ENCODE measurements at regions not wholly inside any gene's neighbourhood (a gene's known extent, or its start where the extent isn't known, plus 50 kb on each side); places are given as distances from the start of the nearest gene placed in this dataset.

DNA sequence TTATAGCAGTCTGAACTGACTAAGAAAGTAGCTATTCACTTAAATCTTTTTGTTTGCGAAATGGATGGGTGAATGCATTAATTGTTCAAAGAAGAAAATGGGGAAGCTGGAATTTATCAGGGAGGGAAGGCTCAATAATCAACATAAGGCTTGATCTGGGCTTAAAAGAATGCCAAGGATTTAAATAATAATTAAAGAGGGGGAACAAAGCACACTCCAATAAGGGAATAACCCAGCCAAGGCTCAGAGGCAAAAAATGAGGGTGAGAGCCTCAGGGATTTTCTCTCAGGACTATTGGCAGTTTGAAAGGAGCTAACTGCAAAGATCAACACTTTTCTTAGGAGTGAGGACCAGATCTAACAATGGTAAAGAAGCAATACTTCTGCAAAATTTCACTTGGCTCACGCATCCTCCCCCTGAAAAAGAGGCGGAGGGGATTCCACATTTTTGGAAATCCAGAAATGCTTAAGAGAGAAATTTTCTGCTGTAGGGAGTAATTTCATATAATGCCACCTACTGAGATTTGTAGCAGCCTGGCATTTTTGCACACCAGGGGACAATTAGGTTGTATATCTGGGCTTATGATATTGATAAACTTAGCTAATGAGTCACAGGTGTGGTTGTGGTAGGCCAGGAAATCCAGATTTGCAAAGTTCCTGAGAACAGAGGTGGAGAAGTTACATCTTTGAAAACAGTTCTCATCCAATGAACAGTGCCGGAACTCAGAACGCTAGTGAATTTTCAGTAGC, 405.1 kb downstream of the TUSC7 start:
- no peaks in the 10 kb centered on the region for H3K9me3 ChIP-seq (ENCODE audit: control insufficient read depth in 2 of 2, insufficient read depth in 1 of 2, low read length in 1 of 2)
- no peaks in the 10 kb centered on the region for H3K36me3 ChIP-seq (ENCODE audit: control insufficient read depth in 2 of 2, insufficient read depth in 2 of 2, low read length in 1 of 2)
- H3K27ac ChIP-seq (ENCODE audit: low read depth in 1 of 2, low read length in 1 of 2) = no peak overlapping the region
- 97% methylated on average over 5 of the region's 5 CpGs for WGBS
- H3K4me3 ChIP-seq (ENCODE audit: low read length in 2 of 2) = no peak overlapping the region
- no peaks in the 10 kb centered on the region for H3K4me1 ChIP-seq (ENCODE audit: control insufficient read depth in 2 of 2, insufficient read depth in 2 of 2, low read length in 2 of 2)
- no peaks in the 10 kb centered on the region for H3K27me3 ChIP-seq (ENCODE audit: control insufficient read depth in 2 of 2, insufficient read depth in 1 of 2, low read length in 1 of 2)
- DNase-seq (ENCODE audit: low read depth in 6 of 9, low spot score in 9 of 9) = no peak

DNA sequence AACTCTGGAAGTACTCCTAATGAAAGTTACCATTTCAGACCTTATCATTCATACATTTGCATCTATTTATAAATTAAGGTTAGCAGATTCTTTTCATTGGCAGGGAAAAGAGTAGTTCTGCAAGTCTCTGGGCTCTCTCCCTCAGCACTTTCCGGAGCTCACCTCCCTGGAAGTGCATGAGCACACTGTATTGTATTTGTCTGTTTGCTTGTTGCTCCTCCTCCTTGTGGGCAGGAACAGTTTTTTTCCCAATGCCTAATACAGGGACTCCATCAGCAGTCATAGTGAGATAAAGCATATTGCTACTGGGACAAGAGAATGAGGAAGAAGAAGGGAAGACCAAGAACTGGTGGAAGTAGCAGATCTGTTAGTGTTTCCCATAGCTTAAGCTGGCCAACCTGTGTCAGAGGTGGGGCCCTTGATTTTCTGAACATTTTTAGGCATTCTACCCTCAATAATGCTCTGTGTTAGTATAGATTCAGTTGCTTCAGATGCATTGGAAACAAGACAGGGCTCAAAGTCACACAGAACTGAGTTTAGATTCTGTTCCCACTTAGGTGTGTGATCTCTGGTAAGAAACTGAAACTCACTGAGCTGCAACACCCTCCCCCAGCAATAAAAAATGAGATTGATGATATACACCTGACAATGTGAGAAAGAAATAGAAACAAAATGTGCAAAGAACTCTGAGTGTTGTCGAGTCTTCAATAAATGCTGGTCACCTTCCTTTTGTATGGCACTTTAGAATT, 407.8 kb downstream of the TUSC7 start:
- 95% methylated on average over 2 of the region's 2 CpGs for WGBS
- H3K9me3 ChIP-seq (ENCODE audit: control insufficient read depth in 2 of 2, insufficient read depth in 1 of 2, low read length in 1 of 2) = no peaks in the 10 kb centered on the region
- no peaks in the 10 kb centered on the region for H3K36me3 ChIP-seq (ENCODE audit: control insufficient read depth in 2 of 2, insufficient read depth in 2 of 2, low read length in 1 of 2)
- H3K4me3 ChIP-seq (ENCODE audit: low read length in 2 of 2) = no peak overlapping the region
- H3K4me1 ChIP-seq (ENCODE audit: control insufficient read depth in 2 of 2, insufficient read depth in 2 of 2, low read length in 2 of 2) = no peaks in the 10 kb centered on the region
- DNase-seq (ENCODE audit: low read depth in 6 of 9, low spot score in 9 of 9) = no peak
- H3K27ac ChIP-seq (ENCODE audit: low read depth in 1 of 2, low read length in 1 of 2) = no peak overlapping the region
- no peaks in the 10 kb centered on the region for H3K27me3 ChIP-seq (ENCODE audit: control insufficient read depth in 2 of 2, insufficient read depth in 1 of 2, low read length in 1 of 2)

DNA sequence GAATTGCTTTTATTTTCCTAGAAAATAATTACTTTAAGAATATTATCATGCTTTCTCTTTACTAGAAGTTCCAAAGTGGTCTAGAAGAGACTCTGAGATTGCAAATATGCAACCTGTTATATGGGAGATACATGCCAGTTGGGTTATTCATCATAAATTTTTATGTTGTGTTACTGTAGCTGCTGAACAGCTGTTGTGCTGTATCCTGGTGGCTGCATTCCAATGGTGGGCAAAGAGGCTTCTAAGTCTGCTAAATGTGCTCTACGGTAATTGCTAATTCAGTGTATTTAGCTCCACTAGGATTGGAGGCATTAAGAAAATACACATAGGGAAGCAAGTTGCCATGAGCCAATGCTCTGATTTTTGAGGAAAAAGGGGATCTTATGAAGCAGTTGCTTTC, 409.0 kb downstream of the TUSC7 start:
- no peaks in the 10 kb centered on the region for H3K4me1 ChIP-seq (ENCODE audit: control insufficient read depth in 2 of 2, insufficient read depth in 2 of 2, low read length in 2 of 2)
- no peaks in the 10 kb centered on the region for H3K9me3 ChIP-seq (ENCODE audit: control insufficient read depth in 2 of 2, insufficient read depth in 1 of 2, low read length in 1 of 2)
- no peak overlapping the region for H3K27ac ChIP-seq (ENCODE audit: low read depth in 1 of 2, low read length in 1 of 2)
- H3K4me3 ChIP-seq (ENCODE audit: low read length in 2 of 2) = no peak overlapping the region
- H3K27me3 ChIP-seq (ENCODE audit: control insufficient read depth in 2 of 2, insufficient read depth in 1 of 2, low read length in 1 of 2) = no peaks in the 10 kb centered on the region
- DNase-seq (ENCODE audit: low read depth in 6 of 9, low spot score in 9 of 9) = no peak
- H3K36me3 ChIP-seq (ENCODE audit: control insufficient read depth in 2 of 2, insufficient read depth in 2 of 2, low read length in 1 of 2) = no peaks in the 10 kb centered on the region
- WGBS = 100% methylated on average over 1 of the region's 1 CpG

DNA sequence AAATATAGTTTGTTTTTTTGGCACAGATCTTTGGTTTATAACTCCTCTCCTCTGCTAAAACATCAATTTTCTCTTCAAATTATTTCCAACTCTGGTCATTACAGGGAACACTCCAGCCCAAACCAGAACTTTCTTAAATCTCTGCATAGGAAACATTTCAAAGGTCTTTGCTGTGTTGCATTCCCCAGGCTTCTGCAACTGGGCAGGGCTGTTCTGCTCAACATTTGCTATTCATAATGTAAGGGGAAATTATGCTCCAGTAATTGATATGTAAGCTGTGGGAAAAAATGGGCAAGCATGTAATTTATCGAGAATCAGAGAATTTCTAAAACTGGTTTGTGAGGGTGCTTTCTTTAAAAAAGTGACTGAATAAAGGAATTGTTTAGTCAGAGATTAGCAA, 410.4 kb downstream of the TUSC7 start:
- H3K4me1 ChIP-seq (ENCODE audit: control insufficient read depth in 2 of 2, insufficient read depth in 2 of 2, low read length in 2 of 2) = no peaks in the 10 kb centered on the region
- DNase-seq (ENCODE audit: low read depth in 6 of 9, low spot score in 9 of 9) = no peak
- no peaks in the 10 kb centered on the region for H3K27me3 ChIP-seq (ENCODE audit: control insufficient read depth in 2 of 2, insufficient read depth in 1 of 2, low read length in 1 of 2)
- no peaks in the 10 kb centered on the region for H3K9me3 ChIP-seq (ENCODE audit: control insufficient read depth in 2 of 2, insufficient read depth in 1 of 2, low read length in 1 of 2)
- no peaks in the 10 kb centered on the region for H3K36me3 ChIP-seq (ENCODE audit: control insufficient read depth in 2 of 2, insufficient read depth in 2 of 2, low read length in 1 of 2)
- H3K27ac ChIP-seq (ENCODE audit: low read depth in 1 of 2, low read length in 1 of 2) = no peak overlapping the region
- WGBS = 96% methylated on average over 1 of the region's 1 CpG
- H3K4me3 ChIP-seq (ENCODE audit: low read length in 2 of 2) = no peak overlapping the region

DNA sequence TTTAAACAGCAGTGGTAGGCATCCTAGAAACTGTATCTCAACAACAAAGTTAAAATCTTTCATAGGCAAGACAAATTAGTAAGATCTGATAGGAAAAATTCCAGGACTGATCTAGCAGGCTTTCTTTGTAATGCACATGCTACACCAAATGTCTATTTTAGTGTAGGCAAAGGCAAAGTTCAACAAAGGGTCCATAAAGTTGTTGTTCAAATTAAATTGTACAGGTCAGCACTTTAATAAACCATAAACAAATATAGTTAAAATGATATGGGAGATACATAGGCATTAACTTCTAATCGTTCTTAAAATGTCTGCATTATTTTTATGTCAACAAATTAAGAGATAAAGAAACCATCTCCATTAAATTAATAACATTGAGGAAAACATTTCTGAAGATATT, 413.0 kb downstream of the TUSC7 start:
- Histone ChIP-seq H3K27ac (ENCODE audit: low read depth in 1 of 2, low read length in 1 of 2) (no peak overlapping the region), H3K4me3 (ENCODE audit: low read length in 2 of 2) (no peak overlapping the region), H3K36me3 (ENCODE audit: control insufficient read depth in 2 of 2, insufficient read depth in 2 of 2, low read length in 1 of 2) (no peaks in the 10 kb centered on the region), H3K27me3 (ENCODE audit: control insufficient read depth in 2 of 2, insufficient read depth in 1 of 2, low read length in 1 of 2) (no peaks in the 10 kb centered on the region), H3K4me1 (ENCODE audit: control insufficient read depth in 2 of 2, insufficient read depth in 2 of 2, low read length in 2 of 2) (no peaks in the 10 kb centered on the region), H3K9me3 (ENCODE audit: control insufficient read depth in 2 of 2, insufficient read depth in 1 of 2, low read length in 1 of 2) (no peaks in the 10 kb centered on the region)
- no peak for DNase-seq (ENCODE audit: low read depth in 6 of 9, low spot score in 9 of 9)
- 85% methylated on average over 1 of the region's 1 CpG for WGBS

DNA sequence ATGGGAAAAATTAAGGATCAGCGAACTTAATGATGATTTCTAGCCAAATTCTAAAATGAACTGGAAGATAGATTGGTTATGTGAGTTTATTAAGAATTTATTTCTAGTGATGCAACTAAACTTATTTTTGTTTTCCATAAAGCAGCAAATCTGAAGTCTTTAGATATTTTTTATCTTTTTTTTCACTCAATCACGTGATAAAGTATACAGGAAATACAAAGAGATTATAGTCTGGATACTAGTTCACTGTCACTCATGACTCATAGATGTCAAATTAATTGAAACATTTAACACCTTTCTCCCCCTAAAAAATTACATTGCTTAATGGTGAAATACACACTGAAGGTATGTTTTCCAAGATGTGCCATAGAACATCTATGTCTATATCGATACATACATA, 416.9 kb downstream of the TUSC7 start:
- no peaks in the 10 kb centered on the region for H3K36me3 ChIP-seq (ENCODE audit: control insufficient read depth in 2 of 2, insufficient read depth in 2 of 2, low read length in 1 of 2)
- no peaks in the 10 kb centered on the region for H3K4me1 ChIP-seq (ENCODE audit: control insufficient read depth in 2 of 2, insufficient read depth in 2 of 2, low read length in 2 of 2)
- DNase-seq (ENCODE audit: low read depth in 6 of 9, low spot score in 9 of 9) = no peak
- no peaks in the 10 kb centered on the region for H3K9me3 ChIP-seq (ENCODE audit: control insufficient read depth in 2 of 2, insufficient read depth in 1 of 2, low read length in 1 of 2)
- H3K27ac ChIP-seq (ENCODE audit: low read depth in 1 of 2, low read length in 1 of 2) = no peak overlapping the region
- WGBS = 93% methylated on average over 3 of the region's 3 CpGs
- H3K4me3 ChIP-seq (ENCODE audit: low read length in 2 of 2) = no peak overlapping the region
- no peaks in the 10 kb centered on the region for H3K27me3 ChIP-seq (ENCODE audit: control insufficient read depth in 2 of 2, insufficient read depth in 1 of 2, low read length in 1 of 2)

DNA sequence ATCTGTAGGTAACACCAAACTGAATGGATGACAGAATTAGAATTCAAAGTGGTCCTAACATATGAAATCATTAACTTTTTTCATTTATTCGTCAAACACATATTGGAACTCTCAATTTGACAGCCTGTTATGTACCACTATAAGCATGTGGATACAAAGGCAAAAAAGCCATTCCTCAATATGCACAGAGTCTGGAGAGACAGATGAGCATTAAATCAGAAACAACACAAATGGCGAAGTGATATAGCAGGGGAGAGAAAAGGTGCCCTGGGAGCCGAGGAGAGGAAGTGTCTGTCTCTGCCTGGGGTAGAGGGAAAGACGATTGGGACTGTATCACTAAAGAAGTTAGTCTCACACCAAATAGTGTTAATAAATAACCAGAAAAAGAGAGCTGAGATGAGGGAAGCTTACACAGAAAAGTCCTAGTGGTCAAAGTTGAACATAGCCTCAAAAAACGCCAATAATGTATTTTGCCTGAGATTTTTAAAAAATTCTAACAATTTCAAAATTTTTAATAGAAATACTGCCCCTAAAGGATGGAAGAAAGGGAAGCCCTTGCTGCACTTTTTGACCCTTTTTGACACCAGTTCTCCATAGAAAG, 417.5 kb downstream of the TUSC7 start:
- Histone ChIP-seq H3K9me3 (ENCODE audit: control insufficient read depth in 2 of 2, insufficient read depth in 1 of 2, low read length in 1 of 2) (no peaks in the 10 kb centered on the region), H3K36me3 (ENCODE audit: control insufficient read depth in 2 of 2, insufficient read depth in 2 of 2, low read length in 1 of 2) (no peaks in the 10 kb centered on the region), H3K27me3 (ENCODE audit: control insufficient read depth in 2 of 2, insufficient read depth in 1 of 2, low read length in 1 of 2) (no peaks in the 10 kb centered on the region), H3K4me3 (ENCODE audit: low read length in 2 of 2) (no peak overlapping the region), H3K4me1 (ENCODE audit: control insufficient read depth in 2 of 2, insufficient read depth in 2 of 2, low read length in 2 of 2) (no peaks in the 10 kb centered on the region), H3K27ac (ENCODE audit: low read depth in 1 of 2, low read length in 1 of 2) (no peak overlapping the region)
- DNase-seq (ENCODE audit: low read depth in 6 of 9, low spot score in 9 of 9) = no peak
- 94% methylated on average over 5 of the region's 5 CpGs for WGBS

DNA sequence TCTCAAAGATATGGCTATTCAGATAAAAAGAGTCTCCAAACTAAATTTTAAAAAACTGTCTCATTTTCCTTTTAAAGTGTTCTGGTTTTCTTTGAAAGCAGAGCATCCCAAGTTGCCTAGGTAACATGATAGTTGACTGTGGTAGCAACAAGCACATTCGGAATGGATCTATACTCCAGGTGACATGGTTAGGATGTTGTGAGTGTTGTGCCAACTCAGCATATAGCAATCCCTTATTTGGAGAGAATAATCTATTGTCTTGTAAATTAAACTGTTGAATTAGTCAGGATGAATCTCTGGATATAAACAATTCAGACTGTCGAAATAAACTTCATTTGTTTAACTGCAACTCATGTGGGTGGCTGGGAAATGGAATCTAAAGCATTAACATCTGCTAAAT, 418.6 kb downstream of the TUSC7 start:
- no peak for DNase-seq (ENCODE audit: low read depth in 6 of 9, low spot score in 9 of 9)
- no peaks in the 10 kb centered on the region for H3K9me3 ChIP-seq (ENCODE audit: control insufficient read depth in 2 of 2, insufficient read depth in 1 of 2, low read length in 1 of 2)
- no peak overlapping the region for H3K4me3 ChIP-seq (ENCODE audit: low read length in 2 of 2)
- H3K27me3 ChIP-seq (ENCODE audit: control insufficient read depth in 2 of 2, insufficient read depth in 1 of 2, low read length in 1 of 2) = no peaks in the 10 kb centered on the region
- 89% methylated on average over 2 of the region's 2 CpGs for WGBS
- H3K27ac ChIP-seq (ENCODE audit: low read depth in 1 of 2, low read length in 1 of 2) = no peak overlapping the region
- H3K4me1 ChIP-seq (ENCODE audit: control insufficient read depth in 2 of 2, insufficient read depth in 2 of 2, low read length in 2 of 2) = no peaks in the 10 kb centered on the region
- no peaks in the 10 kb centered on the region for H3K36me3 ChIP-seq (ENCODE audit: control insufficient read depth in 2 of 2, insufficient read depth in 2 of 2, low read length in 1 of 2)

DNA sequence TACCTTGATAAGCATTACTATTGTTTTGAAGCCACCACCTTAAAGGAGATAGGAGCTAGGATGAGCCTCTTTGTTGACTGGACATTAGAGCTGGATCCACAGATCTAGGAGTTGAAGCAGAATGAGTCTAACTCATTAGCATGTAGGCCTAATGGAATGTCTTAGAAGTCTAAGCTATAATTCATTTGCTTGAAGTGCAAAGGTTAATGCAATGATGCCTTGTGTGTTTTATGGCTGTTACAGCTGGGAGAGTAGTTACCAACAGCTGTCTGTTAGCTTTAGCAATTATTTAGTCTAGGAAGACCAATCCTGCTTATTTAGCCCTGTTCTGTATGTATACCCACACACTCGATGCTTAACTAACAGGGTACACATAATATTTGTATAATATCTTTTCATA, 419.3 kb downstream of the TUSC7 start:
- H3K27ac ChIP-seq (ENCODE audit: low read depth in 1 of 2, low read length in 1 of 2) = no peak overlapping the region
- H3K4me3 ChIP-seq (ENCODE audit: low read length in 2 of 2) = no peak overlapping the region
- no peaks in the 10 kb centered on the region for H3K36me3 ChIP-seq (ENCODE audit: control insufficient read depth in 2 of 2, insufficient read depth in 2 of 2, low read length in 1 of 2)
- DNase-seq (ENCODE audit: low read depth in 6 of 9, low spot score in 9 of 9) = no peak
- H3K27me3 ChIP-seq (ENCODE audit: control insufficient read depth in 2 of 2, insufficient read depth in 1 of 2, low read length in 1 of 2) = no peaks in the 10 kb centered on the region
- WGBS = 93% methylated on average over 1 of the region's 1 CpG
- H3K4me1 ChIP-seq (ENCODE audit: control insufficient read depth in 2 of 2, insufficient read depth in 2 of 2, low read length in 2 of 2) = no peaks in the 10 kb centered on the region
- H3K9me3 ChIP-seq (ENCODE audit: control insufficient read depth in 2 of 2, insufficient read depth in 1 of 2, low read length in 1 of 2) = no peaks in the 10 kb centered on the region
